ENCODE measurements at regions not wholly inside any gene's neighbourhood (a gene's known extent, or its start where the extent isn't known, plus 50 kb on each side); places are given as distances from the start of the nearest gene placed in this dataset.

- TF ChIP-seq CTCF (conservative IDR thresholded peaks at IDR 0.05; ENCODE audit: low read depth, low read length), result no peak
- no peak for TF ChIP-seq EZH2phosphoT487 (IDR thresholded peaks at IDR 0.05; ENCODE audit: borderline replicate concordance, low read length)
- TF ChIP-seq EZH2 (IDR thresholded peaks at IDR 0.05; ENCODE audit: low read length, unreplicated experiment), result no peak
- Histone ChIP-seq H3F3A (ENCODE audit: low read length, unreplicated experiment) (no peaks in the 10 kb centered on the region), H3K4me3 (ENCODE audit: low read length) (no peak overlapping the region), H3K4me1 (ENCODE audit: insufficient read depth, low read length) (no peaks in the 10 kb centered on the region), H2AFZ (ENCODE audit: low read length) (no peak overlapping the region), H3K27ac (ENCODE audit: low read length) (no peak overlapping the region), H4K20me1 (ENCODE audit: low read length) (no peaks in the 10 kb centered on the region), H3K9ac (ENCODE audit: low read length) (no peak overlapping the region), H3K36me3 (ENCODE audit: low read depth, low read length) (no peaks in the 10 kb centered on the region), H3K27me3 (ENCODE audit: low read length) (no peaks in the 10 kb centered on the region), H3K79me2 (ENCODE audit: low read length) (no peaks in the 10 kb centered on the region), H3K4me2 (ENCODE audit: low read length) (no peak overlapping the region), H3K9me3 (ENCODE audit: low read length) (no peaks in the 10 kb centered on the region), H3K9me2 (replicated peaks; ENCODE audit: low read length) (no peaks in the 10 kb centered on the region)
- no TSS peak for BruUV-seq (replicated peaks)
- no peak for DNase-seq
- ChIA-PET POLR2A (ENCODE audit: unreplicated experiment) (no interaction called here), CTCF (no interaction called here)
- ATAC-seq, result no peak
- intact Hi-C loops (cut with micrococcal nuclease), result no loop called here
Observed at GRCh38 chr9:70475211-70475610, 60.8 kb upstream of the KLF9 start.

GRCh38 chr9:70474413-70474812, 60.0 kb upstream of the KLF9 start:
- Histone ChIP-seq H2AFZ (ENCODE audit: low read length) (no peak overlapping the region), H4K20me1 (ENCODE audit: low read length) (no peaks in the 10 kb centered on the region), H3F3A (ENCODE audit: low read length, unreplicated experiment) (no peaks in the 10 kb centered on the region), H3K27me3 (ENCODE audit: low read length) (no peaks in the 10 kb centered on the region), H3K4me1 (ENCODE audit: insufficient read depth, low read length) (no peaks in the 10 kb centered on the region), H3K4me2 (ENCODE audit: low read length) (no peak overlapping the region), H3K9ac (ENCODE audit: low read length) (no peak overlapping the region), H3K9me2 (replicated peaks; ENCODE audit: low read length) (no peaks in the 10 kb centered on the region), H3K9me3 (ENCODE audit: low read length) (no peaks in the 10 kb centered on the region), H3K4me3 (ENCODE audit: low read length) (no peak overlapping the region), H3K79me2 (ENCODE audit: low read length) (no peaks in the 10 kb centered on the region), H3K36me3 (ENCODE audit: low read depth, low read length) (no peaks in the 10 kb centered on the region), H3K27ac (ENCODE audit: low read length) (no peak overlapping the region)
- intact Hi-C loops (cut with micrococcal nuclease), result no loop called here
- ATAC-seq (no peak), DNase-seq (no peak)
- ChIA-PET POLR2A (ENCODE audit: unreplicated experiment) (no interaction called here), CTCF (no interaction called here)
- TF ChIP-seq EZH2 (IDR thresholded peaks at IDR 0.05; ENCODE audit: low read length, unreplicated experiment), result no peak
- no peak for TF ChIP-seq EZH2phosphoT487 (IDR thresholded peaks at IDR 0.05; ENCODE audit: borderline replicate concordance, low read length)
- no peak for TF ChIP-seq CTCF (conservative IDR thresholded peaks at IDR 0.05; ENCODE audit: low read depth, low read length)
- BruUV-seq (replicated peaks), result no TSS peak

GRCh38 chr9:70472268-70473249, 58.1 kb upstream of the KLF9 start:
- Histone ChIP-seq H3K79me2 (ENCODE audit: low read length) (no peaks in the 10 kb centered on the region), H4K20me1 (ENCODE audit: low read length) (no peaks in the 10 kb centered on the region), H3K4me2 (ENCODE audit: low read length) (no peak overlapping the region), H3K27ac (ENCODE audit: low read length) (no peak overlapping the region), H3K4me3 (ENCODE audit: low read length) (no peak overlapping the region), H3K36me3 (ENCODE audit: low read depth, low read length) (no peaks in the 10 kb centered on the region), H3K27me3 (ENCODE audit: low read length) (no peaks in the 10 kb centered on the region), H3K9ac (ENCODE audit: low read length) (no peak overlapping the region), H3K9me3 (ENCODE audit: low read length) (no peaks in the 10 kb centered on the region), H2AFZ (ENCODE audit: low read length) (no peak overlapping the region), H3F3A (ENCODE audit: low read length, unreplicated experiment) (no peaks in the 10 kb centered on the region), H3K4me1 (ENCODE audit: insufficient read depth, low read length) (no peaks in the 10 kb centered on the region), H3K9me2 (replicated peaks; ENCODE audit: low read length) (no peaks in the 10 kb centered on the region)
- no TSS peak for BruUV-seq (replicated peaks)
- intact Hi-C loops (cut with micrococcal nuclease), result no loop called here
- ChIA-PET POLR2A (ENCODE audit: unreplicated experiment) (no interaction called here), CTCF (no interaction called here)
- TF ChIP-seq EZH2phosphoT487 (IDR thresholded peaks at IDR 0.05; ENCODE audit: borderline replicate concordance, low read length) (no peak), EZH2 (IDR thresholded peaks at IDR 0.05; ENCODE audit: low read length, unreplicated experiment) (no peak), CTCF (conservative IDR thresholded peaks at IDR 0.05; ENCODE audit: low read depth, low read length) (no peak)
- no peak for DNase-seq
- no peak for ATAC-seq
